Activated T-cell treated with anti-CD3 and anti-CD28 coated beads for 48 hours (primary cell): ENCODE measurements at regions not wholly inside any gene's neighbourhood (a gene's known extent, or its start where the extent isn't known, plus 50 kb on each side); places are given as distances from the start of the nearest gene placed in this dataset.
"Not testable (repeated sequence)": the region's sequence is repeated elsewhere in the genome, so short reads cannot be mapped to it uniquely, and the experiment has no call there.

Source experiments
- DNase-seq: peaks from one replicate; pipeline ENCODE4 v3.0.0-alpha.2; 2020; ENCODE audit warnings: low read depth

GRCh38 chr2:215862351-215862771 lies 151.0 kb downstream of the MREG start:
- no peak for DNase-seq

GRCh38 chr2:215861607-215862350 lies 151.6 kb downstream of the MREG start:
- no peak for DNase-seq

DNA sequence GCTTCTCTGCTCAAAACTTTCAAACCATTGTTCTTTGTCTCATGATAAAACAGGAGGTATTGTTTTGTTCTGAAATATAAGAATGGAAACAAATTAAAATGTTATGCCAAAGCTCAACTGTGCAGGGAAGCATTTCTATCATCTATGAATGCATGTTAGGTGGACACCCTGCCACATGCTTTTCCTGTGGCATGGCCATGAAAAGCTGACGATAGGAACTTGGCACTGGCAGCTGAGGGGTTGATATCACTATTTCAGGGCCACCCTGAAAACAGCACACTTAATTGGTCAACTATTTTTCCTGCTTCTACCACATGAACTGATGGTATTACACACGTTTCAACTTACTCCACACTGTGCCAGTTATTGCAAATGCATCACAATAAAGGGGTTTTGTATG lies 157.3 kb downstream of the MREG start:
- DNase-seq, result no peak

GRCh38 chr2:215855308-215855707 lies 158.0 kb downstream of the MREG start:
- not testable (repeated sequence) for DNase-seq

GRCh38 chr2:215854008-215854407 lies 159.3 kb downstream of the MREG start:
- no peak for DNase-seq

DNA sequence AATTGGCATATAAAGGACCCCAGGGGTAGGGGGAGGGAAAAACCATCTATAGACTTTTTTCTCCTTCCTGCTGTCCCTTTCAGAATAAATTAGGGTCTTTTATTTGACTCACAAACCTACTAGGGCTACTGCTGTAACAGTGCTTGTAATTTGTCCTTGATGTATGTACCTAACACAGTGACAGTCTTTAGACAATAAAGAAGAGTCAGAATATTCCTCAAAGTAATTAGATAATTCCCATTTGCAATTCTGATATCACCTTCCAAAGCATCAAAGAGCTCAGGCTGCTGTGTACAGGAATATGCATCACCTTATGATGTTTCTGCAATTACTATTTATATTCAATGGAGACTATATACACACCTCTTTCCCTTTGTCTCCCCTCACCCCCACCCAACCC lies 161.7 kb downstream of the MREG start:
- DNase-seq, result no peak

- DNase-seq, result no peak
These were observed 162.3 kb downstream of the MREG start for GRCh38 chr2:215851082-215851481.

GRCh38 chr2:215850380-215850779 lies 163.0 kb downstream of the MREG start:
- DNase-seq, result no peak

DNA sequence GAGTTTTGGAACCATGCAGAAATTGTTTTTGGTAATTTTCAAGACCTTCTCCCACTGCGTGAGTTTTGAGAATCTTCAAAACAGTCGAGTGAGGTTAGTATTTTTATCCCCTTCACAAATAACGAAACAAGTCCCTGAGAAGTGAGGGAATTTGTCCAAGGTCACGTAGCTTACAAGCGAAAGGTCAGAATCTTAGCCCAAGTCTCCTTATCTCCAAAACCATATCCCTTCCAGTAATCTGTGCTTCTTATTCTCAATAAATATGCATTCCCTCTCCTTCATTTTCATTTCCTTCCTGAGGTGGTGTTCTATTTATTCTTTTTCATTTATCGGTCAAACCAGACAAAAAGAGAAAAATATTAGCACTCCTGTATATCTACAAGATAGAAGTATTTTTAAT lies 163.6 kb downstream of the MREG start:
- no peak for DNase-seq

GRCh38 chr2:215848698-215849097 lies 164.7 kb downstream of the MREG start:
- no peak for DNase-seq

GRCh38 chr2:215848146-215848545 lies 165.2 kb downstream of the MREG start:
- no peak for DNase-seq

- no peak for DNase-seq
These were observed 165.6 kb downstream of the MREG start for GRCh38 chr2:215847718-215848117.

DNA sequence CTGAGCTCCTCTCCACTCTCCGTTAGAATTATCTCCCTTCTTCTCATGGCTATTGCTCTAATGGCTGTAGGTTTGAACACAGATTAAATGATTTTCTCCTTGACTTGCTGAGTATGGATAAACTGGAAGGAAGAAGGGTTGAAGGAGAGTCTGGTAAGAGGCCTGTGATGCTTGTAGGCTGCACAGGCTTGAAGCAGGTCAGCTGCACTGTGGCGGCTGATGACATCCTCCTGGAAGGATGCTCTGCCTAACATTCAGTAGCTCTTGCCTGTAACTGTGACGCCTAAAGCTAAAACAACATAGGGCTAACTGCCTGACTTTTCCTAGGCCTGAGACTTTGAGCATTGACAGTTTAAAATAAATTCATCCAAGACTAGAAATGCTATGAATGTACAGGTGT lies 166.3 kb downstream of the MREG start:
- DNase-seq, result no peak

DNA sequence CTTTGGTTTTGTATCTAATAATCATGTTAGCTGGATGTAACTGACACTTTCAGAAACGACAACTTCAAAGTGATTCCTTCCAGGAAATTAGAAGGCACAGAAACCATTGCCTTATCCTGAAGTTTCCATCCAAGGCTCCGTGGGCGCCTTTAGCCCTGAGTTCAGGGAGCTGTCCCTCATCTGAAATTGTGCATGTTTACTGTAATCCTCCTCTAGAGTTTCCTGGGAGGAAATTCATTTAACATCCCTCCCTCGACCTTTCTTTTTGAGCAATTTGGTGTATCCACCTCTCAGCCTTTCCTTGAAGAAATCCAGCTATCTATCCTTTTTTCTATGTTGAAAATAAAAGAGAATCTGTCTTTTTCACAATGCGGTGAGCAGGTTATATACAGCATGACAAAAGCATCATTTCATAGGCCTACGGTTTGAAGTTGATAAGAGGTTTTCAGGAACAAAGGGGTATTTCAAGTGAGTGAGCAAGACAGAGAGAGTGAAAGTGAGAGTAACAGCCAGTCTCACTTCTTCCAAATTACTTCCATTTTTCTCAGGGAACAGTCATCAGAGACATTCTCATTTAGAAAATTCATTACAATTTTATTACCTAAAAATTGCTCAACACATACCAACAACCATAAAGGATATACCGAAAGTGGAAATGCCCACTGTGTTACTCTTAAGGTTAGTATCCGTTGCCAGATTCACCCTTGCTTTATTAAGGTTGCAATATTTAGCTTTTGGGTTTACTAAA lies 167.3 kb downstream of the MREG start:
- DNase-seq, result no peak

- DNase-seq, result no peak
These were observed 169.8 kb downstream of the MREG start for GRCh38 chr2:215843579-215843978.

GRCh38 chr2:215841175-215841816 lies 172.1 kb downstream of the MREG start:
- no peak for DNase-seq

GRCh38 chr2:215839816-215840215 lies 173.5 kb downstream of the MREG start:
- no peak for DNase-seq

GRCh38 chr2:215839309-215839708 lies 174.0 kb downstream of the MREG start:
- DNase-seq, result no peak

DNA sequence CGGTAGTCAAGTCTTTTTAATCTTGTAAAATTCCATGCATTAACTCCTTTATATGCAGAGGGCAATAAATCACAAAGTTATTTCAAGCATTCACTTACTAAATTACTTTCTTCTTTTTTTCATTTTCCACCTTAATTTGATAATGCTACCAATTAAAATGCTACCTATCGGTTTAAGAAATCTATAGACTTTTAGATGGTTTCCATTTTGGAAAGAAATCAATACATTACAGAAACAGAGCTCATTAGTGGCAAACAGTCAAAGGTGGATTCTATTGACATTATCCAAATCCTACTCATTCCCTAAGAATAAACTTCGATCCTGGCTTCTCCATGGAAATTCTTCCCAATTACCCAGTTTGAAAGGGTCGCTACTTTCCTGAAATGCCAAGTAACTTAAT lies 176.5 kb downstream of the MREG start:
- DNase-seq, result no peak

DNA sequence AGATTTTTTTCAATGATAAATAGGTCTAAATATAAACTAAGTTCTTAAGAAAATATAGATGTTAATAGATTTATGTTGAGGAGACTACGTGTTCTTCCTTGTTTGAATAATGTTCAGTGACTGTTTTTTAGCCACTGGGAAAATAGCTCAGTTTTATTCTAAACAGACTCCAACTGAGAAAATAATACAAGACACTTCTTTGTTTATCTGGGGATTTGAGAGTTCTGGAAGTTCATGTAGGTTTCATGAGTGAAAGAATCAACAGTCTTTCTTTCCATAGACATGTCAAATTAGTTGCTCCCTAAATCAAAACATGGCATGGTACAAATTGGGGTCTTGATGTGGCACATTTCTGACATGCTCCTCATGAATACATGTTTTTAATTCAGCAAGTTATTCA lies 177.7 kb downstream of the MREG start:
- no peak for DNase-seq

- no peak for DNase-seq
These were observed 178.1 kb downstream of the MREG start for GRCh38 chr2:215835231-215835630.

DNA sequence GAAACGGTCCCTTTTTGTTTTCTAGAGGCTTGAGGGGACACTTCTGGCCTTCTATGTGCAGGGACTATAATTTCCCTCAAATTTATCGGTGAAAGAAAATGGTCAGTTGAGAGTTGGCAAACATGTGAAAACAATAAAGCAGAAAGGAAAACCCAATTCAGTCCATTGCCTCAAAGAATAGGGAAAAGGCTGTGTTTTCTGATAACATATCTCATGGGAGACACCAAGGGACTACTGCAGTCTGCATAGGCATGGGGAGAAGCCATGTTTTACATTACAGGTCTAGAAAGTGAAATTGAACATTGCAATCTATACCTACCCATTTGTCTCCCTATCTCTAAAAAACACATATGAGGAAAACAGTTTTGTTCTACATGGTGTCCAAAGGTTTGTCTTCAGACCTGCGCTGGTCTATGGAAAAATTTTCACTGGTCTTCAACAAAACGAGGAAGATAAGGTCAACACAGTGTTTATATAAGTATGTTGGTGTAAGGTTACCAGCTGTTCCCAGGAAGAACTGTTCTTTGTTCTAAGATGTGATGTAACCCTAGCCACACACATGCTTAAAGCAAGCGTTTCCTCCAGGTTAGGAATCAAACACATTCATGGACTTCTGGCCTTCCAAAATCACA lies 179.7 kb downstream of the MREG start:
- no peak for DNase-seq

DNA sequence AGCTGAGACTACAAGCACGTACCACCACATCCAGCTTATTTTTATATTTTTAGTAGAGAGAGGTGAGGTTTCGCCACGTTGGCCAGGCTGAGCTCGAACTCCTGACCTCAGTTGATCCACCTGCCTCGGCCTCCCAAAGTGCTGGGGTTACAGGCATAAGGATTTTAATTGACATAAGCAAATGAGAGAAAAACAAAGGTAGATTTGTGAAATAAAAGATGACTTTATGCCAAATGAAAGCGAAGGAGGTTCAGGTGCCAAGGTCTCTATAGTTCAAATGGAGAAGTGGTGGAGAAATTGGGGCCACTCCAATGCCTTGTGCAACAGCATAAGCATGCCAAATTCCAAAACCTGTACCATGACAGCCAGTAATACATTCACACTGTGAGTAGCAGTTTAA lies 180.6 kb downstream of the MREG start:
- no peak for DNase-seq
